ENCODE measurements at regions not wholly inside any gene's neighbourhood (a gene's known extent, or its start where the extent isn't known, plus 50 kb on each side); places are given as distances from the start of the nearest gene placed in this dataset.

DNA sequence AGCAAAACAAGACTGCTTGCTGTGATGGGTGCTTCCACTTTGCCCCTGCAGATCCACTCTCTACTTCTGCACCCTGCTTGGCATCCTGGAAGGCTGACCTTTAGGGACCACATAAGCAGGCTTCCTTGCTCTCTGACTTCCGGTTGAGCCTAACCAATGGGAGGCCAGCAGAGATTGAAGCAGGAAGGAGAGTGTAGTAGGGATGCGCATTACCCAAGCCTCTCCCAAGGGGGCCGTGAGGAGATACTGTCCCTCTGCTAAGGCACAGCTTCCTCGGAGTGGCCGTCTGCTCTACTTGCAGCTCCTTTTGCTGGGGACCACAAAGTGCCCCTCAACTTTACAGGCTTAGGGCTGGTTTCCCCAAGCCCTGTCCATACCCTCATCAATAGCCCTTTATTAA is 624.3 kb upstream of the TENM3 start:
- DNase-seq (ENCODE audit: low read depth in 1 of 2, low spot score in 1 of 2) = no peak

DNA sequence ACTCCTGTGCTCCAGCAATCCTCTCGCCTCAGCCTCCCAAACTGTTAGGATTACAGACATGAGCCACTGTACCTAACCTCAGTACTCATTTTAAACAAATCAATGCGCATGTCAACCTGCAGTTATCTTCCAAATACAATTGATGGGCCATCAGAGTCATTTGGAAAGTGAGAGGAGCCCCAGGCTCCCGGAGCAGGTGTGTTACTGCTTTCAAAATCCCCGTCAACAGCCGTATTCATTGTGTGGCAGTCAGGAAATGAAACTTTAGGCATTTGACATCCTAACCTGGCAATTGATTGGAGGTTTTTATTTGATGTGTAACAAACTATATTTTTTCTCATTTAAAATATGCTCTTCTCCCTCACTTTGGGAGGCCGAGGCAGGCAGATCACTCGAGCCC is 623.6 kb upstream of the TENM3 start:
- TF ChIP-seq POLR2AphosphoS5 (IDR thresholded peaks at IDR 0.05; ENCODE audit: low read depth) (no peak), SPI1 (IDR thresholded peaks at IDR 0.05; ENCODE audit: borderline replicate concordance, low read depth) (no peak), GABPA (IDR thresholded peaks at IDR 0.05; ENCODE audit: low read depth) (no peak), CTCF (IDR thresholded peaks at IDR 0.05; ENCODE audit: insufficient read depth, low read length) (no peak)
- TF ChIP-seq, protein P1, sequence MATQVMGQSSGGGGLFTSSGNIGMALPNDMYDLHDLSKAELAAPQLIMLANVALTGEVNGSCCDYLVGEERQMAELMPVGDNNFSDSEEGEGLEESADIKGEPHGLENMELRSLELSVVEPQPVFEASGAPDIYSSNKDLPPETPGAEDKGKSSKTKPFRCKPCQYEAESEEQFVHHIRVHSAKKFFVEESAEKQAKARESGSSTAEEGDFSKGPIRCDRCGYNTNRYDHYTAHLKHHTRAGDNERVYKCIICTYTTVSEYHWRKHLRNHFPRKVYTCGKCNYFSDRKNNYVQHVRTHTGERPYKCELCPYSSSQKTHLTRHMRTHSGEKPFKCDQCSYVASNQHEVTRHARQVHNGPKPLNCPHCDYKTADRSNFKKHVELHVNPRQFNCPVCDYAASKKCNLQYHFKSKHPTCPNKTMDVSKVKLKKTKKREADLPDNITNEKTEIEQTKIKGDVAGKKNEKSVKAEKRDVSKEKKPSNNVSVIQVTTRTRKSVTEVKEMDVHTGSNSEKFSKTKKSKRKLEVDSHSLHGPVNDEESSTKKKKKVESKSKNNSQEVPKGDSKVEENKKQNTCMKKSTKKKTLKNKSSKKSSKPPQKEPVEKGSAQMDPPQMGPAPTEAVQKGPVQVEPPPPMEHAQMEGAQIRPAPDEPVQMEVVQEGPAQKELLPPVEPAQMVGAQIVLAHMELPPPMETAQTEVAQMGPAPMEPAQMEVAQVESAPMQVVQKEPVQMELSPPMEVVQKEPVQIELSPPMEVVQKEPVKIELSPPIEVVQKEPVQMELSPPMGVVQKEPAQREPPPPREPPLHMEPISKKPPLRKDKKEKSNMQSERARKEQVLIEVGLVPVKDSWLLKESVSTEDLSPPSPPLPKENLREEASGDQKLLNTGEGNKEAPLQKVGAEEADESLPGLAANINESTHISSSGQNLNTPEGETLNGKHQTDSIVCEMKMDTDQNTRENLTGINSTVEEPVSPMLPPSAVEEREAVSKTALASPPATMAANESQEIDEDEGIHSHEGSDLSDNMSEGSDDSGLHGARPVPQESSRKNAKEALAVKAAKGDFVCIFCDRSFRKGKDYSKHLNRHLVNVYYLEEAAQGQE (IDR thresholded peaks at IDR 0.05; ENCODE audit: insufficient replicate concordance, low read depth) = no peak
- Histone ChIP-seq H3K4me3 (replicated peaks; ENCODE audit: insufficient read depth, low read length) (no peak overlapping the region), H3K27ac (replicated peaks) (no peak overlapping the region), H3K27me3 (ENCODE audit: insufficient read depth, poor library complexity, severe bottlenecking) (no peaks in the 10 kb centered on the region)
- no peak for DNase-seq (ENCODE audit: low read depth in 1 of 2, low spot score in 1 of 2)

More for the DNA sequence above, 624.3 kb upstream of the TENM3 start:
- H3K27ac ChIP-seq (replicated peaks) = no peak overlapping the region
- H3K27me3 ChIP-seq (ENCODE audit: insufficient read depth, poor library complexity, severe bottlenecking) = no peaks in the 10 kb centered on the region
- TF ChIP-seq CTCF (IDR thresholded peaks at IDR 0.05; ENCODE audit: insufficient read depth, low read length) = no peak
- no peak for TF ChIP-seq SPI1 (IDR thresholded peaks at IDR 0.05; ENCODE audit: borderline replicate concordance, low read depth)
- TF ChIP-seq, protein P1 (IDR thresholded peaks at IDR 0.05; ENCODE audit: insufficient replicate concordance, low read depth) = no peak
- no peak for TF ChIP-seq GABPA (IDR thresholded peaks at IDR 0.05; ENCODE audit: low read depth)
- TF ChIP-seq POLR2AphosphoS5 (IDR thresholded peaks at IDR 0.05; ENCODE audit: low read depth) = no peak
- no peak overlapping the region for H3K4me3 ChIP-seq (replicated peaks; ENCODE audit: insufficient read depth, low read length)

DNA sequence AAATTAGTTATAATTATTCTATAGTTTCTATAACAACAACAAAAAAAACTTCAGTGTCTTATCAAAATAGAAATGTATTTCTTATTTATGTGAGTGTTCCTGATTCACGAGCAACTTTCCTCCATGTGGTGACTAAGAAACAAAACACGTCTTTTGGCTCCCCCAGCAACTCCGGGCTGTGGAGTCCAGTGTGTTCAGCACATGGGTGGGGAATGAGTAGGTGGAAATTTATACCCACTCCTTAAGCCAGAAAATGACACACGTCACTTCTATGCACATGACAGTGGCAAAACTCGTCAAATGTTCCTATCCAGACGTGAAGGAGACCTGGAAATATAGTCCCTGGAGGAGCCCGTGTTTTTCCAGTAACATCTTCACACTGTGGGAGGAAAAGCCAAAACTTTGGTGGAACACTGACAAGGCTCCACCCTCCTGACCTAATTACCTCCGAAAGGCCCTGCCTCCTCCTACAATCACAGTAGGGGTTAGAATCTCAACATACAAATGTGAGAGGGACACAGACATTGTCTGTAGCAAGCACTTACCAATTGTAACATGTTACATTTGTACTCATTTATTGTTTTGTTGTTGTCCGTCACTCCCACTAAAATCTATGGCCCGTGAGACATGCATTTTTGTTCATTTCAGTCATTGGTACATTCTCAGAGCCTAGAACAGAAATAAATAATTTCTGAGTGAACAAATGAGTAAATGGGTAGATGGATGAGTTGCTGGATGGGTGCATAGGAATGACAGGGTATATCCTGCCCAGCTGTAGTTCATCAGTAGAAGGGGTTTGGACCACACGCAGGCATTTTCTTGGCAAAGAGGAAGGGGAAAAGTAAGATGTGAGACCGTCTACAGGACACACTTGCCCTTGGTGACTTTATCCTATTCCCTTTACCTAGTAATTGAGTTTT is 605.8 kb upstream of the TENM3 start:
- DNase-seq (ENCODE audit: low read depth in 1 of 2, low spot score in 1 of 2) = no peak
- no peak overlapping the region for H3K4me3 ChIP-seq (replicated peaks; ENCODE audit: insufficient read depth, low read length)
- no peak overlapping the region for H3K27ac ChIP-seq (replicated peaks)
- H3K27me3 ChIP-seq (ENCODE audit: insufficient read depth, poor library complexity, severe bottlenecking) = no peaks in the 10 kb centered on the region
- TF ChIP-seq SPI1 (IDR thresholded peaks at IDR 0.05; ENCODE audit: borderline replicate concordance, low read depth) = no peak
- no peak for TF ChIP-seq POLR2AphosphoS5 (IDR thresholded peaks at IDR 0.05; ENCODE audit: low read depth)
- TF ChIP-seq CTCF (IDR thresholded peaks at IDR 0.05; ENCODE audit: insufficient read depth, low read length) = no peak

Data from HL-60 (cell line).